K562 (cell line): ENCODE measurements at regions not wholly inside any gene's neighbourhood (a gene's known extent, or its start where the extent isn't known, plus 50 kb on each side); places are given as distances from the start of the nearest gene placed in this dataset.
"Not testable (repeated sequence)": the region's sequence is repeated elsewhere in the genome, so short reads cannot be mapped to it uniquely, and the experiment has no call there.

ENCODE experiments used
- ATAC-seq: fragments of 200-7000 bp; cut with Tn5 transposase; 3 replicates; pipeline ENCODE4 v1.9.1; 2020; ENCODE audit warnings: moderate library complexity
- BruUV-seq: library from RNA; stranded (reverse); fragments of 400-500 nt; replicated peaks from 2 replicates; lab custom pipeline; 2021; lab: Mats Ljungman, UMichigan
- CTCF ChIA-PET: fragments of 300-600 bp; formaldehyde crosslinking; extraction: SDS; loops from one replicate; lab custom pipeline; 2021; ENCODE audit warnings: low intra/inter-chr PET ratio; lab: Yijun Ruan, JAX
- POLR2A ChIA-PET: fragments of 300-600, 350-650 bp; sonication (Branson Sonifier 250); formaldehyde crosslinking; extraction: SDS; loops from one replicate; lab custom pipeline; 2021; ENCODE audit warnings: antibody characterized with exemption, inconsistent platforms; lab: Yijun Ruan, JAX
- DNase-seq, 4 experiments: peaks; one replicate each; pipeline versions ENCODE4 v3.0.0 to v3.0.0-alpha.2; 2011 to 2018; ENCODE audit warnings: low spot score in 3 of 4, mixed read lengths in 3 of 4; ENCODE audit errors: extremely low read depth in 1 of 4
- FAIRE-seq: peaks from 2 replicates; lab custom pipeline; 2011; peaks lifted over from hg19 to GRCh38; lab: Jason Lieb, UNC
- H2AFZ ChIP-seq: 2 replicates; pipeline ENCODE4 v1.6.0; 2011; ENCODE audit warnings: low read depth, low read length, control low read depth, inconsistent platforms
- H3K27ac ChIP-seq: fragments of 200-600 bp; 3 replicates; pipeline ENCODE4 v1.8.0; 2011; ENCODE audit warnings: low read depth, mild to moderate bottlenecking, control low read depth, inconsistent platforms, low read length, moderate library complexity, mixed read lengths; ENCODE audit errors: extremely low read depth
- H3K27me3 ChIP-seq, 2 experiments: fragments of 300-600 bp in 1 of 2; 2 replicates in 1 of 2; 3 replicates in 1 of 2; pipeline versions ENCODE4 v1.6.0 to v1.8.0; 2011; ENCODE audit warnings: inconsistent platforms in 2 of 2, low read length in 2 of 2, mild to moderate bottlenecking in 1 of 2, mixed read lengths in 1 of 2, moderate library complexity in 1 of 2; ENCODE audit not compliant: control insufficient read depth in 2 of 2, insufficient read depth in 2 of 2
- H3K36me3 ChIP-seq: fragments of 300-600 bp; 3 replicates; pipeline ENCODE4 v1.8.0; 2011; ENCODE audit warnings: mild to moderate bottlenecking, low read length, inconsistent platforms; ENCODE audit not compliant: control insufficient read depth, insufficient read depth
- H3K4me1 ChIP-seq, 2 experiments: fragments of 200-600 bp in 1 of 2; replicated peaks in 1 of 2; 2 replicates in 1 of 2; 3 replicates in 1 of 2; pipeline versions ENCODE4 v1.5.1 to v1.8.0; 2011; ENCODE audit warnings: inconsistent platforms in 2 of 2, low read length in 2 of 2, mild to moderate bottlenecking in 1 of 2, mixed read lengths in 1 of 2, moderate library complexity in 1 of 2; ENCODE audit not compliant: control insufficient read depth in 2 of 2, insufficient read depth in 2 of 2
- H3K4me2 ChIP-seq: 2 replicates; pipeline ENCODE4 v1.6.1; 2011; ENCODE audit warnings: low read length, control low read depth, inconsistent platforms, mixed read lengths; ENCODE audit not compliant: insufficient read depth
- H3K4me3 ChIP-seq: fragments of 200-600 bp; sonication (generic), shearing (Covaris generic); 2 replicates; pipeline ENCODE4 v1.5.1; 2016; ENCODE audit warnings: control low read depth, inconsistent platforms
- H3K79me2 ChIP-seq: fragments of 200-600 bp; 3 replicates; pipeline ENCODE4 v1.8.0; 2011; ENCODE audit warnings: low read length, inconsistent platforms; ENCODE audit not compliant: control insufficient read depth, insufficient read depth
- H3K9ac ChIP-seq, 2 experiments: 2 replicates each; pipeline versions ENCODE4 v1.6.0 to v1.6.1; 2011; ENCODE audit warnings: low read depth in 2 of 2, low read length in 2 of 2, control low read depth in 1 of 2, inconsistent platforms in 1 of 2, mild to moderate bottlenecking in 1 of 2, mixed read lengths in 1 of 2; ENCODE audit not compliant: insufficient read depth in 1 of 2
- H3K9me1 ChIP-seq: one replicate; pipeline ENCODE4 v1.6.0; 2011; ENCODE audit warnings: inconsistent platforms, mild to moderate bottlenecking, low read length, moderate library complexity; ENCODE audit not compliant: control insufficient read depth, insufficient read depth
- H3K9me3 ChIP-seq: replicated peaks from 2 replicates; pipeline ENCODE4 v1.5.1; 2011; ENCODE audit warnings: low read depth, low read length, inconsistent platforms; ENCODE audit not compliant: control insufficient read depth, insufficient read depth
- H4K20me1 ChIP-seq: replicated peaks from 2 replicates; pipeline ENCODE4 v1.6.1; 2011; ENCODE audit warnings: low read length, inconsistent platforms, mixed read lengths; ENCODE audit not compliant: control insufficient read depth, insufficient read depth
- whole genome bisulfite sequencing: fragments of 100-300 bp; shearing (Covaris generic); methylation state at CpG from one replicate; pipeline ENCODE4 v1.1.6; 2016; ENCODE audit warnings: low coverage, mixed read lengths; ENCODE audit not compliant: insufficient coverage; ENCODE audit errors: missing lambda C conversion rate; 5-methylcytosine and 5-hydroxymethylcytosine counted together
- in situ Hi-C: fragments of 300-500 bp; cut with MboI; formaldehyde crosslinking; loops from 4 replicates; pipeline ENCODE4 v1.15.0; 2018; ENCODE audit warnings: inconsistent platforms, mixed read lengths
- intact Hi-C: fragments of 100-400 bp; cut with micrococcal nuclease; formaldehyde crosslinking; loops from 2 replicates; pipeline ENCODE4 v1.14.2; 2022

DNA sequence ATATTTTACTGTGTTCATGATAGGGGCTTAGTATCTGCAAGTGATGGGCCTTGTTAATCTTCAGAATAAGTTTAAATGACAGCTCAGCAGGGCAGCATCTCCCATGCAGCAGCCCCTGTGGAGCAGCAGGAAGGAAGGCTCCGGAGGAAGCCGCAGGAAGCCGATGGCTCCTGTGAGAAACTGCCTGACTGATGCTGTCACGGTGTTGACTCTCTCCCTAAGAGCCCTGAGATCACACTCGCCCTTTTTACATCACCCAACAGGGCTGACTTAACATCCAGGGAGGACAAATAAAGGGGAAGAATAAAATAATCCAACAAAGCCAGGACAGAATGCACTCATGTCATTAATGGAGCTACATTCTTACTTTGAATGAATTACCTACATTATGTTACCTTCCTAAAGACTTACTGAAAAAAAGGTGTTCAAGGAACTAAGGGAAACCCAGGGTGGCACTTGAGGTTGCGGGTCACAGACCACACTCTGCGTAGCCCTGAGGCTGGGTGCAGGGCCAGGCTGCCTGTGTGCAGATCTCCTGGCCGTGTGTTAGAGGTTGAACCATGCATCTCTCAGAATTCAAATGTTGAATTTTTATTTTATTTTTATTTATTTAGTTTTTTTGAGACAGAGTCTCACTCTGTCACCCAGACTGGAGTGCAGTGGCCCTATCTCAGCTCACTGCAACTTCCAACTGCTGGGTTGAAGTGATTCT is 102.5 kb upstream of the ZNF658 start:
- H4K20me1 ChIP-seq, ATAC-seq, intact Hi-C loops: not testable (repeated sequence)

DNA sequence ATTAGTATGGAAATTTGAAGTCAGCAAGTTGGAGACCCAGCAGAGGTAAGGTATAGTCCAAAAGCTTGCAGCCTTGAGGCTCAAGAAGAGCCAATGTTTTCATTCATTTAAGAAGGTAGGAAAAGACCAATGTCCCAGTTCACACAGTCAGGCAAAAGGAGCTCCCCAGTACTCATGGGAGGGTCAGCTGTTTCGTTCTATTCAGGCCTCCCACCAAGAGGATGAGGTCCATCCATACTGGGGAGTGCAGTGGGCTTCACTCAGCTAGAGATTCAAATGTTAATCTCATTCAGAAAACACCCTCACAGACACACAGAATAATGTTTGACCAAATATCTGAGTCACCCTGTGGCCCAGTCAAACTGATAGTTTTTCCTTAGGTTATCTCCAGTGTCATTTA is 96.9 kb upstream of the ZNF658 start:
- FAIRE-seq, ATAC-seq: not testable (repeated sequence)
- 0% methylated on average over 1 of the region's 1 CpG for WGBS

More for the DNA sequence above, 102.5 kb upstream of the ZNF658 start:
- BruUV-seq, H3K79me2 ChIP-seq, H3K27me3 ChIP-seq, H3K9me3 ChIP-seq, in situ Hi-C loops, CTCF ChIA-PET, H3K27ac ChIP-seq, H3K4me3 ChIP-seq, H3K9ac ChIP-seq, H3K36me3 ChIP-seq, H2AFZ ChIP-seq, DNase-seq, H3K4me1 ChIP-seq, FAIRE-seq, H3K9me1 ChIP-seq, H3K4me2 ChIP-seq, POLR2A ChIA-PET: not testable (repeated sequence)
- 2% methylated on average over 8 of the region's 8 CpGs for WGBS

DNA sequence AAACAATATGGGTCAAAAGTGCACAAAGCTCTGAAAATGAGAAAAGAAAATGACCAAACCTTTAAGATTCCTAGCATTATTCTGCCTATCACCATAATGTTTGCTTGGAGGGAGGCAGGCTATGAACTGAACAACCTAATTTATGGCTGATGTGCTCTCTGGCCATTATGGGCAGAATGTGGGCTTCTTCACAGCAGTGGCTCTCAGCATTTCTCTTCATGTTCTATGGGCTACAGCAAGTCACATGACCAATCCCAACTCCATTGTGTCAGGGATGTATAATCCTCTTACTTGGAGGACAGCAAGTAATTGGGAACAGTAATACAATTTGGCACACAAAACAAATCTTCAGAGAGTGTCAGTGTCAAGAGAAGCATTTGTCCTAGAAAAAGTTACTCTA is 90.3 kb upstream of the ZNF658 start:
- CTCF ChIA-PET, BruUV-seq: not testable (repeated sequence)

More for the DNA sequence above, 96.9 kb upstream of the ZNF658 start:
- H2AFZ ChIP-seq, intact Hi-C loops, H3K4me1 ChIP-seq, H3K4me2 ChIP-seq, H3K36me3 ChIP-seq, H3K9me3 ChIP-seq, H3K27ac ChIP-seq, DNase-seq, POLR2A ChIA-PET, H3K9ac ChIP-seq, H3K27me3 ChIP-seq, CTCF ChIA-PET, H3K4me3 ChIP-seq, in situ Hi-C loops, H3K79me2 ChIP-seq, H4K20me1 ChIP-seq, H3K9me1 ChIP-seq, BruUV-seq: not testable (repeated sequence)

DNA sequence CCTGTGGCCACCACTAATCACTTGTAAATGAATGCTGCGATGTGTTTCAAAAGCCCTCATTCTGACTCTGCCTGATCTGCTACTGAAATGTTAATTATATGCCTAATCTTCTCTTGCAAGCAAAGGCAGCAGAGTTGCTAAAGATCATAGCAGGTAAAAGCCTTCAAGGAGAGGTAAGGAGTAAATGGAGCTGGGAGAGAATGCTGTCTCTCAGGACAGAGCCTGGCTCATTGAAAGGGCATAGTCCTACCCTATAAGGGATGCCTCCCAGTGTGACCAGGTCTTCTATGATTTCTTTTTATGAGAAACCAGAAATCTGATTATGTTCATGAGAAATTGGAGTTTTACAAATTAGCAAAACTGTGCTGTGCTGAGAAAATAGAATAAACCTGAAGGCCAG is 88.2 kb upstream of the ZNF658 start:
- H2AFZ ChIP-seq, H3K4me1 ChIP-seq, CTCF ChIA-PET, H3K27me3 ChIP-seq, H3K9ac ChIP-seq, POLR2A ChIA-PET, intact Hi-C loops, H3K9me3 ChIP-seq, H3K27ac ChIP-seq, H3K36me3 ChIP-seq, DNase-seq, H3K4me2 ChIP-seq, in situ Hi-C loops, H3K79me2 ChIP-seq, H3K4me3 ChIP-seq, H4K20me1 ChIP-seq, FAIRE-seq, H3K9me1 ChIP-seq, BruUV-seq, ATAC-seq: not testable (repeated sequence)
- no CpG with 5 or more reads among the region's 1 CpG for WGBS

More for the DNA sequence above, 90.3 kb upstream of the ZNF658 start:
- H3K36me3 ChIP-seq, FAIRE-seq, in situ Hi-C loops, H3K9me3 ChIP-seq, H3K4me2 ChIP-seq, H3K27ac ChIP-seq, H3K4me1 ChIP-seq, H3K79me2 ChIP-seq, H3K27me3 ChIP-seq, DNase-seq, intact Hi-C loops, H3K9me1 ChIP-seq, POLR2A ChIA-PET, H3K4me3 ChIP-seq, H4K20me1 ChIP-seq, ATAC-seq, H2AFZ ChIP-seq, H3K9ac ChIP-seq: not testable (repeated sequence)
